Hematopoietic multipotent progenitor cell treated with erythropoietin and hydrocortisone succinate and interleukin-3 and kit ligand, for 6 days (in vitro differentiated cells): ENCODE measurements at regions not wholly inside any gene's neighbourhood (a gene's known extent, or its start where the extent isn't known, plus 50 kb on each side); places are given as distances from the start of the nearest gene placed in this dataset.

Experiments used
- DNase-seq: peaks from one replicate; pipeline ENCODE4 v3.0.0-alpha.2; 2015

DNA sequence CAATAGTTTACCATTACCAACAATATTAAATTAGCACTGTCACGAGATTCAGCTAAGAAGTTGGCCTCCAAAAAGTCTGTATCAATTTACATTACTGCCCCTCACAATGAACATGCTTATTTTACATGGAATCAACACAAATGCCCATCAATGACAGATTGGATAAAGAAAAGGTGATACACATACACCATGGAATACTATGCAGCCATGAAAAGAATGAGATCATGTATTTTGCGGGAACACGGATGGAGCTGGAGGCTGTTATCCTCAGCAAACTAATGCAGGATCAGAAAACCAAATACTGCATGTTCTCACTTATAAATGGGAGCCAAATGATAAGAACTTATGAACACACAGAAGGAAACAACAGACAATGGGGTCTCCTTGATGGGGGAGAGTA is 211.8 kb upstream of the RREB1 start:
- no peak for DNase-seq

GRCh38 chr6:6897140-6897539 is 210.6 kb upstream of the RREB1 start:
- DNase-seq, result no peak

DNA sequence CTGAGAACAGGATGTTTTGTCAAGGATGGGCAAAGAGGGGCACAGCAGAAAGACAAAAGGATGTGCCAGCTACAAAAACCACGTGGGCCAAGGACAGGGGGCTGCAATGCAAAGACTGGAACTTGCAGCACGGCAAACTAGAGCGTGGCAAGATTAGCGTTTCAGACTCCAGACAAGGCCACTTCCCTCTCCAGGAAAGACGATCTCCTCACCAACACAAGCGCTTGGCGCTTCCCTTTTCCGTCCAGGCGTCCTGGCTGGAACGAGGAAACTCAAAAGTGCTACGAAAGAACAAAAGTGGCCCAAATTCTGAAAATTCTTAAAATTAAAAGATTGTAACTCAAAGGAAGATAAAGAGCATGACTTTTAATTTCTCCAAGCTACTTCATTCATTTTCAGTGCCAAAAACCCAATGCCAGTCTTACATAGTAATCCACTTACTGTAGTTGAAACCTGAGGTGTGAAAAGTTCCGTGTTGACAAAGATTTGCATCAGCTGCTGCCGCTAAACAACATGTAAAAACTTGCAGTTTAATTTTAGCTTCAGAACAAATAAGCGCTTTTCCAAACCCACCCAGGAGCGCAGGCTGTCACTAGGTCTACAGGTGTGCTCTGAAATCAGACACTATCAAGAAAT is 207.1 kb upstream of the RREB1 start:
- DNase-seq, result peak; percentile 36

GRCh38 chr6:6901205-6901719 is 206.5 kb upstream of the RREB1 start:
- DNase-seq, result peak; percentile 35

GRCh38 chr6:6901945-6902344 is 205.8 kb upstream of the RREB1 start:
- no peak for DNase-seq

DNA sequence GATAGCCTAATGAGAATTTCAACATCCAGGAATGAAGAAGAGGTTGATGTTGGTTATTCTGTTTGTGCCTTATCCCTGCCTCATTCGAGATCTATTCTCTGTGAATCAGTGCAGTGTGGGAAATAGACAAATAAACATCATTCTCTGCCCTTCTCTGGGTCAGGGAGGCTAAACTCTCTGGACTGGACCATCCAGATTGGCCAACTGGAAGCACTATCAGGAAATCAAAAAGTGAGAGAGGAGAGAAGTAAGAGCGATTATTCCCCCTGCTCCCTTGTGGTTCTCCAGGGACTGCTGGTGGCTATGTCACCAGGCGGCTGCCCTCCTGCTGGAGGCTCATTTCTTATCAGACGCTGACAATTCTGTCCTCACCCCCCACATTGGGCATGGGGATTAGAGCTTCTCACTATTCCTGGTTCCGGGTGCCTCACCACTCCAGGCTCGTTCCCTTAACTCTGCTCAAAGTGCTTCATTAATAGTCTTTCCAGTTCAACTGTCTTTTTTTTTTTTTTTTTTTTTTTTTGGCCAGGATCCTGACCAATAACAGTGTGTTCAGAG is 201.7 kb upstream of the RREB1 start:
- no peak for DNase-seq

DNA sequence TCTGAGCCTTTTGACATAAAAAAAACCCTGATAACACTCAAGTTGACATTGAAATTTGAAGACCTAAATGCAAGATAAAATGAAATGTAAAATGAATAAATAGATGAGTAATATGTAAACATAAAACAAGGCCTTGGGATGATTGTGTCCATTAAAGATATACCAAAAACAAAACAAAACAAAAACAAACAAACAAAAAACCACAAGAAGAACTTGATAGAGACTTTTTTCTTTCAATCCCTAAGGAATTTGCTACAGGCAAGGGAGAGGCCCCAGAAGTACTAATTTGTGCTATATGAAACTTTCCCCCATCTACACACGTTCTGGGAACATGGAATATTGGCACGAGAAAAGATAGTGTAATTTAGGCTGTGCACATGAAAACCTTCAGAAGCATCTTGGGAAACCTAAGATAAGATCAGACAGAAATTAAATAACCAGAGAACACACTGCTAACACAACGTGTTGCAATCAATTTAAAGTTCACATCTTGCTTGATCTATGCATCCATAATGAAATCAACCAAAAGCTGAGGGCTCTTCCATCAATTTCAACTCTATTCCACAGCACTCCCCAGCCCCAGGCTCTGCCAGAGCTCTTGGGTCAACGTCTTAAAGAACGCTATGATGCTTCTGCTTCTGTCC is 201.1 kb upstream of the RREB1 start:
- no peak for DNase-seq

GRCh38 chr6:6907286-6907685 is 200.5 kb upstream of the RREB1 start:
- no peak for DNase-seq

GRCh38 chr6:6908121-6908520 is 199.6 kb upstream of the RREB1 start:
- no peak for DNase-seq

- no peak for DNase-seq
These were observed 198.7 kb upstream of the RREB1 start for GRCh38 chr6:6909111-6909510.

- DNase-seq, result no peak
These were observed 196.9 kb upstream of the RREB1 start for GRCh38 chr6:6910734-6911295.

DNA sequence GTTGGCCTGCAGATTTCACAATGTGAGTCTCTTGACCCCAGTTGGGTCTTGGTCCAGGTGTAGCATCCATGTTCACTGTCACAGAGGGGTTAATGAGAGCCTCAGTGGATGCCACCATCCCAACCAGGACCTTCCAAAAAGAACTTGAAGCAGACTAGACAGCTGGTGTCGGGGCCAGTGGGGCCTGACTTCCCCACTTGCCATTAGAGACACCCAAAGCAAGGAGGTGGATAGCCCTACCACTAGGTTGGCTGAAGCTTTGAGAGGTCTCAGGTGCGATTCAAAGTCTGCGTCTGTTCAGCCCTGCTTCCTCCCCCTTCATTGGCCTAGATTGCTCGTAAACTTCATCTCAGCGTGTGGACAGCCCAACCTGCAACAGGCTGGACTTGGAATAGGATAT is 196.4 kb upstream of the RREB1 start:
- DNase-seq, result no peak

GRCh38 chr6:6912817-6913744 is 194.7 kb upstream of the RREB1 start:
- DNase-seq, result no peak

DNA sequence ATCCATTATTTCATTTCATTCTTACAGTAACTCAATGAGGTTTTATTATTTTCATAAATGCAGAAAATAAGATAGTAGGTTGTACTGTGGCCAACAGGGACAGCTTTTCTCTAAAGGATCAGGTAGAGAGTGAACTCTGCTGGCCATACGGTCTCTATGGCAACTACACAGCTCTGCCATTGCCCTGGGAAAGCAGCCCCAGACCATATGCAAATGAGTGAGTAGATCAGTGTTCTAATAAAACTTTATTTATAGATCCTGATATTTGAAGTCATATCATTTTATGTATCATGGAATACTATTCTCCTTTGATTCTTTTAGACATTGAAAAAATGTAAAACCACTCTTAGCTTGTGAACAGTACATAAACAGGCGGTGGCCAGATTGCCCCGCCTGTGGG is 192.5 kb upstream of the RREB1 start:
- peak; percentile 70 for DNase-seq

- DNase-seq, result peak; percentile 85
These were observed 191.8 kb upstream of the RREB1 start for GRCh38 chr6:6915813-6916547.

DNA sequence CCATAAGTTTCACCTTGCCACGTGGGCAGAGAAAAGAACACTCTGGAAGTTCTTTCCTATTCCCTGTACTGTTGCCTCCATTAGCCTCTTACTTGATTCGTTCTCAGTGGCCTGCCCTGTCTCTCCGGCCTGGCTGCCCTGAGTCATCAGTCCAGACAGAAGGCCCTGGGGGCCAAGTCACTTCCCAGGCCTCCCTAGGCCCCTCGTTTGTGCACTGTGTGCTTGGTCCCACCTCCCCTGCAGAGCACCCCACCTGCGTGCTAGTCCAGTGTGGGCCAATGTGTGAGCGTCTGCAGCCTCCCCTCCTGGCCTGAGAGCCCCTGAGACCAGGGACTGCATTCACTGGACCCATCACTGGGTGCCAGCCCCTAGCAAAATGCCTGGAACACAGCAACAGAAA is 191.2 kb upstream of the RREB1 start:
- DNase-seq, result no peak

DNA sequence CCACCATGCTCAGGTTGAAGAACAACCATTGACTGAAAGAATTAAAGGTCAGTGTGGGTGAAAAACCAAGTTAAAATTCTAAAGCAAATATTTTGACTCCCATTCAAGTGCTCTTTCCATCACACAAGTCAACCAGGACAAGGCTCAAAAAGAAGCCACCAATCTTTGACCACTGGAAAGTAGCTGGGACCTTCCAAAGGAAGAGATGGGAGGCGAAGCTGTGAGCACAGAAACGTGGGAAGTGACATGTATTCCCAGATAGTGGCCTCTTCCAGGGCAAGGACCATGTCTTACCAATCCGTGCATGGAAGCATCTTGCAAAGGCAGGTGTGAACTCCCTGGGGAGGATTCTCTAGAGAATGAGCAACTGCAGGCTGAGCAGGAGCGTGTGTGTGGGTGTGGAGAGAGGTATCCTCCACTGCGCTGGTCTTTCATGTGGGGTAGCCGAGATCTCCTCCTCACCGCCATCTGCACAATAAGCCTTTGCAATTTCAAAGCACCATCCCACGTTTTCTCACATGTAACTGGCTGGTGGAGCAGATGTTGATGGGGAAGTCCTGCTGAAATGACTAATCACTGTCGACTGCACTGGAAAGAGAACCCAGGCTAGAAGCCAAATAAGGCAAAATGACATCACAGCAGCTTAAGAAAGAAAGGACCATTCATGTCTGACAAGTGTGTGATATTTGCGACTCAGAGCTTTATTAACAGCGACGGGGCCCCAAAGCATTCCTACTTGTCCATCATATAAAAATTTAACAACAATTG is 189.4 kb upstream of the RREB1 start:
- peak; percentile 53 for DNase-seq

DNA sequence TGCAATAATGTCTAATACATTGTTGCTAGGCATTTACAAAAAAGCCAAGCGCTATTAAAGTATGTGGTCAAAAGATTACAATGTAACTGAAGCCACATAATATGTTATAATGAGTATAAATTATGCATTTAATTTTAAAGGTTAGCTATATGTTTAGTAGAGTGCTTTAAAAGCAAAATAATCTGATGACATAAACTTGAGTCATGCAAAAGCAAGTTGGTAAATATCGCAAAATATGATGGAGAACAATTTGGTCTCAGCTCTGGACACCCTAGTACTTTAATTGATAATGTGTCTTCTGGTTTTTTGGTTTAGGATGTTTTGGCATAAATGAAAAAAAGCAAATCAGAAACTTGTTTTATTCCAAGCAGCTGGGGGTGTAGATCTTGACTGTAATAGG is 188.6 kb upstream of the RREB1 start:
- no peak for DNase-seq

GRCh38 chr6:6920114-6920986 is 187.4 kb upstream of the RREB1 start:
- DNase-seq, result peak; percentile 76

GRCh38 chr6:6920987-6921313 is 186.8 kb upstream of the RREB1 start:
- DNase-seq, result no peak

GRCh38 chr6:6922166-6922565 is 185.6 kb upstream of the RREB1 start:
- DNase-seq, result no peak
